NCI-H1092 (cell line): ENCODE measurements at regions not wholly inside any gene's neighbourhood (a gene's known extent, or its start where the extent isn't known, plus 50 kb on each side); places are given as distances from the start of the nearest gene placed in this dataset.
"Not testable (repeated sequence)": the region's sequence is repeated elsewhere in the genome, so short reads cannot be mapped to it uniquely, and the experiment has no call there.

Experiments
- DNase-seq: peaks from one replicate; lab custom pipeline; 2025; lab: John Stamatoyannopoulos, UW

GRCh38 chr12:83468988-83469908 is 782.5 kb downstream of the TMTC2 start:
- no peak for DNase-seq

GRCh38 chr12:83465632-83466031 is 778.9 kb downstream of the TMTC2 start:
- no peak for DNase-seq

DNA sequence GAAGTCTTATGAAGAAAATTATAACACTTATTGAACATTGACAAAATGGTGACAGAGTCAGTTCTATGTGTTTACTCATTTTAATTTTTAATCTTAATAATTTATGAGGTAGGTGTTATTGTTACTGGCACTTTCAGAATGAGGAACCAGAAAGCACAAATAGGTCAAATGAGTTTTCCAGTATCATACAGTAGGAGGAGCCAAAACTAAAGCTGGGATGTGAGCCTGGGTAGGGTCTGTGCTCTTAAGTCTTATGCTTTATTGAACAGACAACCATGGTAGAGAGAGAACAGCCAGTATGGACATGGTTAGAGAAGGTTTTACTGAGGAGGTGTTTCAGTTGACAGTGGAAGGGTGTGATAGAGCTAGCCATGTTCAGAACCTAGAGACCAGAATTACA is 775.7 kb downstream of the TMTC2 start:
- no peak for DNase-seq

DNA sequence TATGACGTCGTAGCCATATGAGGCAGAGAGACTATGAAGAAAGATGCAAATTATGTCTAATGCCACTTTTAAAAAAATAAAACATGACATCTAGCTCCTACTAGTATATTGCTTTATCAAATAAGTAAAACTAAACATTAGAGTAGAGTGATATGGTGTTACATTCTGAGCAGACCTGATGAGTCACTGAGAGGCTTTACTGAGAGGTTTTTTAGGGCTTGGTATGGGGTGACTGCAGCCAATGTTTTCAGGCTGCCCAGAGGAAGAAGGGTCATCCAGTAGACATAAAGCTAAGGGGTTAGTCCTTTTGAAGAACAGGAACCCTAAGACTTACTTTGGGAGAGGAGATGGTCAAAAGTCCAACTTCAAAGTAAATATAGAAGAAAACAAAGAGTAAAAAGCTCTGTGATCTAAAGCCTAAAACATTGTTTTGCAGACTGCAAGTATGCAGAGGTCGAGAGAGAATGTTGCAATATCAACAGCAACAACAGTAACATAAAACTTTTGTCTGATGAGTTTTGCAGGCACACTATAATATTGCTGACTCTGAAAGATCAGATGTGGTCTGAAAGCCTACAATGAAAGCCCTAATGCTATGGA is 774.7 kb downstream of the TMTC2 start:
- no peak for DNase-seq

DNA sequence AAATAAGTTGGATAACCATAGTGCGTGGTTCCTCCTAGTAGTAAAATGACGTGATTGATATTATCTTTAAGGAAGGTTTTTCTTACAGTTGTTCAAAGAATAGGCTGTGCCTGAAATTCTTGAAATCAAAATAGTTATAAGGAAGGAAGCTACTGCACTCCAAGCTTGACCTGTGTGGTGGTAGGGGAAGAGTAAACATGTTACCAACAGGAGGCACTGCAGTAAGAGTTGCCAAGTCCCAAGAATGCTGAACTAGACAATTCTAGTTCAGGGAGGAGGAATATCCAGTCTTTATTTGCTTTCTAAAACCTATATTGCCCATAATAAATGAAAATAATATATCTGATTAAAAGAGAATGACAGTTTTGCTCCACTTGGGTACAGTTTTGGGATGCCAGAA is 764.5 kb downstream of the TMTC2 start:
- no peak for DNase-seq

DNA sequence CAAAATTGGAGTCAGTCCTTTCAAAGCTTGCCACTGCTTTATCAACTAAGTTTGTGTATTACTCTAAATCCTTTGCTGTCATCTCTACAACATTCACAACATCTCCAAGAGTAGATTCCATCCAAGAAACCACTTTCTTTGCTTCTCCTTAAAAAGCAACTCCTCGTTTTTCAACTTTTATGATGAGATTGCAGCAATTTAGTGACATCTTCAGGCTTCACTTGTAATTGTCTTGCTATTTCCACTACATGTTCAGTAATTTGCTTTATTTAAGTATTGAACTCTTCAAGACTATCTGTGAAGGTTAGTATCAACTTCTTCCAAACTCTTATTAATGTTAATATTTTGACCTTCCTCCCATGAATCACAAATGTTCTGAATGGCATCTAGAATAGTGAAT is 747.9 kb downstream of the TMTC2 start:
- no peak for DNase-seq

DNA sequence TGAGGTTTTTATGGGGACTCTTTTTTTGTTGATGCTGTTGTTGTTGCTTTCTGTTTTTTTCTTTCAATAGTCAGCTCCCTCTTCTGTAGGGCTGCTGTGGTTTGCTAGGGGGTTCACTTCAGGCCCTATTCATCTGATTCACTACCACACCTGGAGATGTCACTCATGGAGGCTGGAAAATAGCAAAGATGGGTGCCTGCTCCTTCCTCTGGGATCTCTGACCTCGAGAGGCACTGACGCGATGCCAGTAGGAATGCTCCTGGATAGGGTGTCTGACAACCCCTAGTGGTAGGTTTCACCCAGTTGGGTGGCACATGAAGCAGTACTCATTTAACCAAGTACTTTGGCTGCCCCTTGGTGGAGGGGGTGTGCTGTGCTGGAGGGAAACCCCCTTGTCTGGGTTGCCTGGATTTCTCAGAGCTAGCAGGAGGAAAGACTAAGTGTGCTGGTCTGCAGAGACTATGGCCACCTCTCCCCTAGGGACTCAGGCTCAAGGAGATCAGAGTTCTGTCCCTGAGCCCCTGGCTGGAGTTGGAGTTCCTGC is 745.5 kb downstream of the TMTC2 start:
- no peak for DNase-seq

- DNase-seq, result not testable (repeated sequence)
These were observed 741.0 kb downstream of the TMTC2 start for GRCh38 chr12:83427586-83428136.

- DNase-seq, result no peak
These were observed 728.3 kb downstream of the TMTC2 start for GRCh38 chr12:83414981-83415380.

- no peak for DNase-seq
These were observed 722.1 kb downstream of the TMTC2 start for GRCh38 chr12:83408851-83409250.

DNA sequence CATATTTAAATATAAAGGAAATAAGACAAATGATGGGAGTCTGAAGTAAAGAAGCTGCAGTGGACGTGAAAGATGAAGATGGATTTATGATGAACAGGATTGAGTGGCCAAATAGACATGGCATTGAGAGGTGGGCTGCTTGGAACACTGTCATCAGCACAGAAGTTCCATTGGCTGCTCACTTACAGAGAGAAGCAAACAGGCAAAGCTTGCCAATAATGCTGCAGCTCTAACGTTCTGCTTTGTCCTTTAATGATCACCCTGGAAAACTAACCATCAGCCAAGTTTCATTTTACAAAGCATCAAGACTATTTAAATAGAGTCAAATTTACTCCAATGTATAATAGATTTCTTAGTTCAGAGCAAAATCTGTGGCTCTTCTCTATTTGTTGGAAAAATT is 721.4 kb downstream of the TMTC2 start:
- no peak for DNase-seq

- no peak for DNase-seq
These were observed 717.8 kb downstream of the TMTC2 start for GRCh38 chr12:83404521-83404920.

GRCh38 chr12:83390186-83390585 is 703.5 kb downstream of the TMTC2 start:
- no peak for DNase-seq

- DNase-seq, result no peak
These were observed 702.7 kb downstream of the TMTC2 start for GRCh38 chr12:83389237-83389996.

DNA sequence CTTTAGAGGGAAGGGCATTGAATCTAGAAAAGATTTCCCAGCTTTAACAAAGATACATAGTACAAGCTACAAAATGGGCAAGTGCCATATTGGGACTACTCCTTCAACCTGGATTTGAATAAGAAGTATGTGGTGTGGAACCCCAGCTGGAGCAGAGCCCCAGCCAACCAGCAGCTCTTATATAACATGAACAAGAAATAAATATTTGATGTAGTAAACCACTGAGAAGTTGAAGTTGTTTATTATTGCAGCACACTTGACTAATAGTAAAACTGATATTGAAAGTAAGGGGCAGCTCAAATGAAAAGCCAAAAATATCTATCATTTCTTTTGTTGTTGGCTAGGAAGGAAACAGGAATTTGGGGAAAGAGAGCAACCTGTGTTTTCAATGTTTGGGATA is 701.8 kb downstream of the TMTC2 start:
- DNase-seq, result no peak

GRCh38 chr12:83386527-83387264 is 700.0 kb downstream of the TMTC2 start:
- no peak for DNase-seq

- DNase-seq, result no peak
These were observed 691.6 kb downstream of the TMTC2 start for GRCh38 chr12:83378186-83378727.

DNA sequence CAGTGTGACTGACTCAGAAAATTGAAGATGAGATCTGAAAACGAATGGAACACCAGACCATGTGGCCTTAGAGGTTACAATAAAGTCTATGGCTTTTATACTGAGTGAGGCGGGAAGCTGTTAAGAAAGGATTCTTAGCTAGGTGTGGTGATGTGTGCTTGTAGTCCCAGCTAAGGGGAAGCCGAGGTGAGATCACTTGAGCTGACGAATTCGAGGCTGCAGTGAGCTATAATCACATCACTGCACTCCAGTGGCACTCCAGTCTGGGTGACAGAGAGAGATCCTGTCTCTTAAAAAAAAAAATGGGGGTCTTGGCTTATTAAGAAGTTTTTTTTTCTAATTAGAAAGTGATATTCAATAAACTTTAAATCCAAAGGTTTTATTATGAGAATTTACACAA is 678.6 kb downstream of the TMTC2 start:
- no peak for DNase-seq

- no peak for DNase-seq
These were observed 674.8 kb downstream of the TMTC2 start for GRCh38 chr12:83361475-83361874.

DNA sequence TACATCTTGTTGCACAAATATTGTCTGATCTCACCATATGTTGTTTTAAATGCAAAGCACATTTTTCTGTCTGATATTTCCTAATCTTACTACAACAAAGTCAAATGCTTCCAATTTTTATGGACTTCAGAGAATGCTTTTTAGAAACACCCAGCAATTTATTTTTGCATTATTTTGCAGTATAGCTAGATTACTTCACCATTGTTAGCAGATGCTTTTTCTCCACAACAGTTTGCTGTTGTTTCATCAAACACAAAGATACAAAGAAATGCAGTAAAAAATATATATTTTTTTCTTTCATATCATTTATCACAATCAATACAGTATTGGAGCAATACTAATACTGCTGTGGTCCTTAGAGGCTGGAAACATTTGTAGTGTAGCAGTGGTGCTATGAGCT is 674.4 kb downstream of the TMTC2 start:
- DNase-seq, result no peak

DNA sequence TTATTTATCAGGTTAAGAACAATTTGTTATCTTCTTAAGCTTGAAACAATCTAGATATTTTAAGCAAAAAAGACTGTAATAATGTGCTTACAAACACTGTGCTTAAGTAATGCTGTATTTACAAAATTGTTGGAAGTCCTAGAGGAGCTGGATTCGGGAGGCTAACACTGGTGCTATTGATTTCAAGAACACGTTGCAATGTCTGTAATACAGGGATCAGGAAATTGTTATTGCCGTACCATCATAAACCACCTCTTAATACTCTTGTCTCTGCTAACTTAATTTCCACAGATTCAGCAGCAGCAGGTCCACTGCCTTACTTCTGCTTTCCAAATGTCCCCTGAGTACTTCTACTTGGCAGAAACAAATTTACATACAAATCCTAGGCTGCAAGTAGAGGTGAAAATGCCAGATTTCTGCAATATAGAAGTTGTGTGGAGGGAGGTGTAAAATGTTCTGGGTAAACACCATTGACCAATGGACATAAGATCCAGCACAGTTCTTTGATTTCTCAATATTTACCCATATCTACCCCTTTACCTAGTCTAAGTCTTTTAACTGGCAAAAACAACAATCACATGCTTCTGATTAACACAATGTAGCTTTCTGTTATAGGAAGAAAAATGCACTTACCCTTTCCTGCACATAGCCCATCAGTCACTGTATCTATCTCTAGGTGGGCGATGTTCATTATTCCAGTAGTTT is 663.4 kb downstream of the TMTC2 start:
- no peak for DNase-seq
